ENCODE measurements at regions not wholly inside any gene's neighbourhood (a gene's known extent, or its start where the extent isn't known, plus 50 kb on each side); places are given as distances from the start of the nearest gene placed in this dataset.
"Not testable (repeated sequence)": the region's sequence is repeated elsewhere in the genome, so short reads cannot be mapped to it uniquely, and the experiment has no call there.

DNA sequence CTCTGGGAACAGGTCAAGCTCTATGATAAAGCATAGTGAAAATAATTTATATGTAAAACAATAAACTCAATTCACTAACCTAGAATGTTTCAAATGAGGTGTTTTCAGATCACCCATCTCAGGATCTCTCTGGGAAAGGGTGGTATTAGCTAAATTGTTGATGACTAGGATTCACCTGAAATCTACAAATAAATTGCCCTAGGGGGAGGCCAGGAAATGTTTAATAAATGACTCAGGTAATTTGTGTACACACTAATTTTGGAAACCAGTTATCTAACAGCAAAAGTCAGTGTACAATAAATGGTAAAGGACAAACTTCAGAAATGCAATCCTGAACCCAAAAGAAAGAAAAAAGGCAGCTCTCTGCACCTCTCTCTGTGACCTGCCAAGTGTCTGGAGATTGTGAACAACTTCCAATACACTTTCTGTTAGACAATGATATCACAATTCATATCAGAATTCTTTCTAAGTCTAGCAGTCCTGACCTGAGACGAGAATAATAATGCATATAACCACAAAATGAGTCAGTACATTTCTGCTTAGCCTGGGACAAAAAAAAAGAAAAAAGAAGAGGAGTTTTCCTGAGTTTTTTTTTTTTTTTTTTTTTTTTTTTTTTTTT lies 760.0 kb downstream of the EPHA4 start:
- ATAC-seq (no peak), DNase-seq (no peak)
- H3K27ac ChIP-seq, result no peak overlapping the region
- intact Hi-C loops (cut with DNase I), result no loop called here
- no peaks in the 10 kb centered on the region for H3K4me1 ChIP-seq
- H3K9me3 ChIP-seq, result no peaks in the 10 kb centered on the region
- no peaks in the 10 kb centered on the region for H3K27me3 ChIP-seq
- WGBS, 2 donors, result 43 to 56% methylated on average over 1 of the region's 1 CpG
- H3K4me3 ChIP-seq, result no peak overlapping the region
- TF ChIP-seq CTCF (IDR thresholded peaks at IDR 0.05), result no peak
- H3K36me3 ChIP-seq, result no peaks in the 10 kb centered on the region

GRCh38 chr2:220814441-220814840 lies 757.7 kb downstream of the EPHA4 start:
- no peak for DNase-seq
- 68 to 71% methylated on average over 4 of the region's 4 CpGs for WGBS, 2 donors
- Histone ChIP-seq H3K36me3 (no peaks in the 10 kb centered on the region), H3K27ac (no peak overlapping the region), H3K27me3 (no peaks in the 10 kb centered on the region), H3K4me1 (no peaks in the 10 kb centered on the region), H3K9me3 (no peaks in the 10 kb centered on the region), H3K4me3 (no peak overlapping the region)
- TF ChIP-seq CTCF (IDR thresholded peaks at IDR 0.05), result no peak
- intact Hi-C loops (cut with DNase I), result no loop called here
- ATAC-seq, result no peak

GRCh38 chr2:220815698-220816097 lies 756.4 kb downstream of the EPHA4 start:
- no peak for TF ChIP-seq CTCF (IDR thresholded peaks at IDR 0.05)
- intact Hi-C loops (cut with DNase I), result no loop called here
- ATAC-seq, result no peak
- Histone ChIP-seq H3K9me3 (no peaks in the 10 kb centered on the region), H3K27me3 (no peaks in the 10 kb centered on the region), H3K4me3 (no peak overlapping the region), H3K4me1 (no peaks in the 10 kb centered on the region), H3K27ac (no peak overlapping the region), H3K36me3 (no peaks in the 10 kb centered on the region)
- WGBS, 2 donors, result 83 to 97% methylated on average over 2 of the region's 2 CpGs
- DNase-seq, result no peak

GRCh38 chr2:220821683-220822082 lies 750.4 kb downstream of the EPHA4 start:
- Histone ChIP-seq H3K27ac (no peak overlapping the region), H3K4me1 (no peaks in the 10 kb centered on the region), H3K9me3 (no peaks in the 10 kb centered on the region), H3K27me3 (no peaks in the 10 kb centered on the region), H3K4me3 (no peak overlapping the region), H3K36me3 (no peaks in the 10 kb centered on the region)
- intact Hi-C loops (cut with DNase I), result loop anchor here in 1 of 10 donors (2.0 kb wide), 1 partner anchor 21 kb away; no protein-coding TSS in a partner anchor
- 91 to 96% methylated on average over 1 of the region's 1 CpG for WGBS, 2 donors
- DNase-seq (no peak), ATAC-seq (no peak)
- no peak for TF ChIP-seq CTCF (IDR thresholded peaks at IDR 0.05)

GRCh38 chr2:220823590-220823989 lies 748.5 kb downstream of the EPHA4 start:
- not testable (repeated sequence) for H3K36me3 ChIP-seq, H3K4me1 ChIP-seq, H3K4me3 ChIP-seq, H3K27me3 ChIP-seq, ATAC-seq, H3K9me3 ChIP-seq, H3K27ac ChIP-seq, DNase-seq
- intact Hi-C loops (cut with DNase I), result loop anchor here in 1 of 10 donors (2.0 kb wide), 1 partner anchor 19 kb away; no protein-coding TSS in a partner anchor

All from heart right ventricle (tissue), 16 donors.